Colonic mucosa (tissue), 4 donors: ENCODE measurements at regions not wholly inside any gene's neighbourhood (a gene's known extent, or its start where the extent isn't known, plus 50 kb on each side); places are given as distances from the start of the nearest gene placed in this dataset.
"Not testable (repeated sequence)": the region's sequence is repeated elsewhere in the genome, so short reads cannot be mapped to it uniquely, and the experiment has no call there.

Source experiments
- DNase-seq: peaks from one replicate; pipeline ENCODE4 v3.0.0-alpha.2; 2020
- H3K27ac ChIP-seq: fragments of 200-600 bp; one replicate; pipeline ENCODE4 v1.8.0; 2021
- H3K27me3 ChIP-seq: fragments of 200-600 bp; one replicate; pipeline ENCODE4 v1.8.0; 2021
- H3K36me3 ChIP-seq: fragments of 200-600 bp; one replicate; pipeline ENCODE4 v1.8.0; 2021
- H3K4me1 ChIP-seq: fragments of 200-600 bp; one replicate; pipeline ENCODE4 v1.8.0; 2021; ENCODE audit warnings: mild to moderate bottlenecking
- H3K4me3 ChIP-seq: fragments of 200-600 bp; one replicate; pipeline ENCODE4 v1.8.0; 2021
- H3K9ac ChIP-seq, 2 donors: one replicate each; pipeline ENCODE4 v1.7.0; 2013; ENCODE audit warnings: control low read depth in 2 of 2, low read depth in 2 of 2, low read length in 2 of 2
- H3K9me3 ChIP-seq: fragments of 200-600 bp; one replicate; pipeline ENCODE4 v1.8.0; 2021
- CTCF ChIP-seq: fragments of 200-600 bp; IDR thresholded peaks from one replicate; pipeline ENCODE4 v1.8.0; 2022; ENCODE audit warnings: antibody characterized with exemption, mild to moderate bottlenecking
- intact Hi-C: fragments of 100-400 bp; cut with DNase I; formaldehyde crosslinking; loops from one replicate; pipeline ENCODE4 v1.14.1; 2022
- donor health status: healthy.
- donor health status: DM: no; HTN: no; CAD: no.
- donor health status: DM: no; HTN: no; CAD: no.

GRCh38 chr21:35982717-35983116, 77.6 kb downstream of the SETD4 start:
- intact Hi-C loops: no loop called here
- no peak for TF ChIP-seq CTCF
- Histone ChIP-seq H3K9ac (no peak overlapping the region), H3K9me3 (no peaks in the 10 kb centered on the region), H3K4me1 (no peaks in the 10 kb centered on the region), H3K4me3 (no peak overlapping the region), H3K36me3 (no peaks in the 10 kb centered on the region), H3K27me3 (no peaks in the 10 kb centered on the region), H3K27ac (no peak overlapping the region)
- DNase-seq: no peak

- no peaks in the 10 kb centered on the region for H3K9me3 ChIP-seq
- intact Hi-C loops: no loop called here
- no peak overlapping the region for H3K27ac ChIP-seq
- H3K36me3 ChIP-seq: no peaks in the 10 kb centered on the region
- no peak overlapping the region for H3K4me3 ChIP-seq
- DNase-seq: no peak
- H3K4me1 ChIP-seq: no peaks in the 10 kb centered on the region
- no peak for TF ChIP-seq CTCF
- H3K27me3 ChIP-seq: no peaks in the 10 kb centered on the region
- no peak overlapping the region for H3K9ac ChIP-seq
These were observed 78.7 kb downstream of the SETD4 start for GRCh38 chr21:35981514-35982070.

GRCh38 chr21:35980821-35981220, 79.5 kb downstream of the SETD4 start:
- no peaks in the 10 kb centered on the region for H3K36me3 ChIP-seq
- intact Hi-C loops: no loop called here
- no peaks in the 10 kb centered on the region for H3K9me3 ChIP-seq
- DNase-seq: no peak
- H3K9ac ChIP-seq: no peak overlapping the region
- no peak overlapping the region for H3K4me3 ChIP-seq
- TF ChIP-seq CTCF: no peak
- H3K4me1 ChIP-seq: no peaks in the 10 kb centered on the region
- no peak overlapping the region for H3K27ac ChIP-seq
- no peaks in the 10 kb centered on the region for H3K27me3 ChIP-seq

- DNase-seq, H3K27me3 ChIP-seq, H3K27ac ChIP-seq, intact Hi-C loops, H3K9me3 ChIP-seq, H3K9ac ChIP-seq, H3K4me1 ChIP-seq, H3K36me3 ChIP-seq, H3K4me3 ChIP-seq: not testable (repeated sequence)
These were observed 82.5 kb downstream of the SETD4 start for GRCh38 chr21:35977860-35978259.

- no peak for DNase-seq
- no peak overlapping the region for H3K9ac ChIP-seq
- intact Hi-C loops: no loop called here
- no peak overlapping the region for H3K27ac ChIP-seq
- no peak for TF ChIP-seq CTCF
- H3K27me3 ChIP-seq: no peaks in the 10 kb centered on the region
- no peaks in the 10 kb centered on the region for H3K9me3 ChIP-seq
- no peaks in the 10 kb centered on the region for H3K36me3 ChIP-seq
- no peaks in the 10 kb centered on the region for H3K4me1 ChIP-seq
- no peak overlapping the region for H3K4me3 ChIP-seq
These were observed 83.4 kb downstream of the SETD4 start for GRCh38 chr21:35976929-35977328.

GRCh38 chr21:35976481-35976880, 83.8 kb downstream of the SETD4 start:
- TF ChIP-seq CTCF: no peak

More at GRCh38 chr21:35976481-35976880, 83.8 kb downstream of the SETD4 start:
- Histone ChIP-seq H3K36me3 (no peaks in the 10 kb centered on the region), H3K9me3 (no peaks in the 10 kb centered on the region), H3K9ac (no peak overlapping the region), H3K27ac (no peak overlapping the region), H3K4me1 (no peaks in the 10 kb centered on the region), H3K27me3 (no peaks in the 10 kb centered on the region), H3K4me3 (no peak overlapping the region)
- intact Hi-C loops: no loop called here
- DNase-seq: no peak
